NT2/D1 (cell line): ENCODE measurements at regions not wholly inside any gene's neighbourhood (a gene's known extent, or its start where the extent isn't known, plus 50 kb on each side); places are given as distances from the start of the nearest gene placed in this dataset.
"Not testable (repeated sequence)": the region's sequence is repeated elsewhere in the genome, so short reads cannot be mapped to it uniquely, and the experiment has no call there.

Experiments used
- SUZ12 ChIP-seq: IDR thresholded peaks from 2 replicates; pipeline ENCODE4 v1.6.1; 2011; ENCODE audit not compliant: insufficient read length, insufficient read depth; ENCODE audit errors: extremely low read depth
- ZNF274 ChIP-seq: IDR thresholded peaks from 2 replicates; pipeline ENCODE4 v1.6.1; 2011; ENCODE audit warnings: mild to moderate bottlenecking, low read depth, low read length

GRCh38 chr7:57826548-57826947 is 376.6 kb downstream of the ZNF716 start:
- not testable (repeated sequence) for TF ChIP-seq SUZ12, ZNF274
